ENCODE measurements at regions not wholly inside any gene's neighbourhood (a gene's known extent, or its start where the extent isn't known, plus 50 kb on each side); places are given as distances from the start of the nearest gene placed in this dataset.
"Not testable (repeated sequence)": the region's sequence is repeated elsewhere in the genome, so short reads cannot be mapped to it uniquely, and the experiment has no call there.

- no peak for DNase-seq (ENCODE audit: low spot score)
- in situ Hi-C loops (cut with HindIII; ENCODE audit: low sequenced_read_pairs), result no loop called here
Measured at GRCh38 chr2:153532140-153532539, 53.6 kb upstream of the RPRM start.

GRCh38 chr2:153533803-153534202 is 55.2 kb upstream of the RPRM start:
- DNase-seq (ENCODE audit: low spot score); in situ Hi-C loops (cut with HindIII; ENCODE audit: low sequenced_read_pairs): not testable (repeated sequence)

GRCh38 chr2:153534590-153534989 is 56.0 kb upstream of the RPRM start:
- in situ Hi-C loops (cut with HindIII; ENCODE audit: low sequenced_read_pairs); DNase-seq (ENCODE audit: low spot score): not testable (repeated sequence)

DNA sequence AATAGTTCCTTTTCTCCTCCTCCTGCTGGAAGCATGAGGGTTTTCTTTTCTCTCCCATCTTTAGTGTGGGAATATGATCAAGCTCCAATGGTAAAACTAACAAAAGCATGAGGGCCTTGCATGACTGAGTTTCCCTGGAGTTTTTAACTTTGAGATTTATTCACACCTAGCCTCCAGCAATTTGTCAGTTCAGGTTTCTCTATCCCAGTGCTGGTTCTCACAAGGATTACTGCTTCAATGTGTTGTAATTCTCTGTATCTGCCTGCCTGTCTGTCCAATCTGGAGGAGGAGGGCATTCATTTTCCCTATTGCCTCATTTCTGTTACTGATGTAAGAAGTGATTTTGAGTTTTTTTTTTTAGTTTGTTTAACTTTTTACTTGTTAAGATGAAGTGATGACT is 57.6 kb upstream of the RPRM start:
- DNase-seq (ENCODE audit: low spot score), result no peak
- in situ Hi-C loops (cut with HindIII; ENCODE audit: low sequenced_read_pairs), result no loop called here

- DNase-seq (ENCODE audit: low spot score); in situ Hi-C loops (cut with HindIII; ENCODE audit: low sequenced_read_pairs): not testable (repeated sequence)
Measured at GRCh38 chr2:153538102-153538501, 59.5 kb upstream of the RPRM start.

- DNase-seq (ENCODE audit: low spot score), result no peak
Measured at GRCh38 chr2:153543635-153544071, 65.1 kb upstream of the RPRM start.

GRCh38 chr2:153546358-153546757 is 67.8 kb upstream of the RPRM start:
- DNase-seq (ENCODE audit: low spot score), result no peak
- in situ Hi-C loops (cut with HindIII; ENCODE audit: low sequenced_read_pairs), result no loop called here

More at GRCh38 chr2:153543635-153544071, 65.1 kb upstream of the RPRM start:
- in situ Hi-C loops (cut with HindIII; ENCODE audit: low sequenced_read_pairs), result no loop called here

- in situ Hi-C loops (cut with HindIII; ENCODE audit: low sequenced_read_pairs), result no loop called here
- no peak for DNase-seq (ENCODE audit: low spot score)
Measured at GRCh38 chr2:153548536-153548935, 70.0 kb upstream of the RPRM start.

- in situ Hi-C loops (cut with HindIII; ENCODE audit: low sequenced_read_pairs), result no loop called here
- DNase-seq (ENCODE audit: low spot score), result no peak
Measured at GRCh38 chr2:153551698-153552097, 73.1 kb upstream of the RPRM start.

- DNase-seq (ENCODE audit: low spot score), result no peak
- in situ Hi-C loops (cut with HindIII; ENCODE audit: low sequenced_read_pairs), result no loop called here
Measured at GRCh38 chr2:153557211-153557610, 78.6 kb upstream of the RPRM start.

GRCh38 chr2:153557714-153558113 is 79.2 kb upstream of the RPRM start:
- in situ Hi-C loops (cut with HindIII; ENCODE audit: low sequenced_read_pairs), result no loop called here
- no peak for DNase-seq (ENCODE audit: low spot score)

GRCh38 chr2:153558247-153558646 is 79.7 kb upstream of the RPRM start:
- DNase-seq (ENCODE audit: low spot score), result no peak
- in situ Hi-C loops (cut with HindIII; ENCODE audit: low sequenced_read_pairs), result no loop called here

- in situ Hi-C loops (cut with HindIII; ENCODE audit: low sequenced_read_pairs), result no loop called here
- DNase-seq (ENCODE audit: low spot score), result no peak
Measured at GRCh38 chr2:153567367-153567766, 88.8 kb upstream of the RPRM start.

DNA sequence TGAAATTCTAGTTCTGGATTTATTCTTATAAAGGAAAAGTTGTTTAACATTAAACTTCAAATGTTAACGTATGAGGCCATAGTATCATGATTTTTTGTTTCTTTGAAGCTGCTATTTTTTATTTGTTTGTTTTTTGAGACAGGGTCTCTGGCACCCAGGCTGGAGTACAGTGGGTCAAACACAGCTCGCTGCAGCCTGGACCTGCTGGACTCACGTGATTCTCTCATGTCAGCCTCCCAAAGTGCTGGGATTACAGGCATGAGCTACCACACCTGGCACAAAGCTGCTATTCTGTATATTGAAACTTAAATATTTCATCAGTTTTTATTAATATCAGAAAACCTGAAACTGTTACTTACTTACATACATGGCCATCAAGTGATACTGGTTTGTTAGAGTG is 89.5 kb upstream of the RPRM start:
- in situ Hi-C loops (cut with HindIII; ENCODE audit: low sequenced_read_pairs), result no loop called here
- DNase-seq (ENCODE audit: low spot score), result no peak

DNA sequence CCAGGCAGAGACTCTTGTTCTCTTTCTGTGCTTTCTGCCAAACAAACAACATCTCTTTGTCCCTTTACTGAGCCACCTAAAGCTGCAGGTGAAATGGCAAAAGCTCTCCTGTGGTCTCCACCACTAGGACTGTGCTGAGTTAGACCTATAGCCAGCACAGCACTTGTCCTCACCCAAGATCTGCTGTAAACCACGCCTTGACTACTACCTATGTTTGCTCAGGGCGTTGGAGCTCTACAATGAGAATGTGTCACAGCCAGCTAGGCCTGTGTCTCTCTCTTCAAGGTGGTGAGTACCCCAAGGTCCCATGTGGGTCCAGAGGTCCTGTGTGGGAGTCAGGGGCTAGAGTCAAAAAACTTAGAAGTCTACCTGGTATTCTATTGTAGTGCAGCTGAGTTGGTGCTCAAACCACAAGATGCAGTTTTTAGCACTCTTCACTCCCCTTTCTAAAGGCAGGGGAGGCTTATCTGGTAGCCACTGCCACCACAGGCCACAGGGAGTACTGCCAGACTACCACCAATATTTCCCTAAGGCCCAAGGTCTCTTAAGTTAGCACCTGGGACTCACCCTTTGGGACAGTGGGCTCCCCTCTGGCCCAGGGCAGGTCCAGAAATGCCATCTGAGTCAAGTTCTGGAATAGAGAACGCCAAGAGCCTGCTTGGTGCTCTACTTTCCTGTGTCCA is 96.8 kb upstream of the RPRM start:
- DNase-seq (ENCODE audit: low spot score), result no peak
- in situ Hi-C loops (cut with HindIII; ENCODE audit: low sequenced_read_pairs), result no loop called here

- no peak for DNase-seq (ENCODE audit: low spot score)
- in situ Hi-C loops (cut with HindIII; ENCODE audit: low sequenced_read_pairs), result no loop called here
Measured at GRCh38 chr2:153584244-153584643, 105.7 kb upstream of the RPRM start.

DNA sequence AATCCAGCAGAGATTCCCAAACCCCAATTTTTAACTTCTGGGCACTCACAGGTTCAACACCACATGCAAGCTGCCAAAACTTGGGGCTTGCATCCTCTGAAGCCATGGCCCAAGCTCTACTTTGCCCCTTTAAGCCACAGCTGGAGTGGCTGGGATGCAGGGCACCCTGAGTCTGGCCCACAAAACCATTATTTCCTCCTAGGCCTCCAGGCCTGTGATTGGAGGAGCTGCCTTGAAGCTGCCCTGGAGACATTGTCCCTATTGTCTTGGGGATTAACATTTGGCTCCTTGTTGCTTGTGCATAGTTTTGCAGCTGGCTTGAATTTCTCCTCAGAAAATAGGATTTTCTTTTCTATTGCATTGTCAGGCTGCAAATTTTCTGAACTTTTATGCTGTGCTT is 109.8 kb upstream of the RPRM start:
- no peak for DNase-seq (ENCODE audit: low spot score)
- in situ Hi-C loops (cut with HindIII; ENCODE audit: low sequenced_read_pairs), result no loop called here

DNA sequence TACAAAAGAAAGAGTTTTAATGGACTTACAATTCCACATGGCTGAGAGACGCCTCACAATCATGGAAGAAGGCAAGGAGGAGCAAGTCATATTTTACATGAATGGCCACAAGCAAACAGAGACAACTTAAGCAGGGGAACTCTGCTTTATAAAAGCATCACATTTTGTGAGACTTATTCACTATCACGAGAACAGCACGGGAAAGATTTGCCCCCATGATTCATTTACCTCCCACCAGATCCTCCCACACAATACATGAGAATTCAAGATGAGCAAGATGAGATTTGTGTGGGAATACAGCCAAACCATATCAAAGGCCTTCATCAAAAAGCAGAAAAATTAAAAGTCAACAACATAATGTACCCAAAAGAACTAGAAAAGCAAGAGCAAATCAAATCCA is 111.0 kb upstream of the RPRM start:
- in situ Hi-C loops (cut with HindIII; ENCODE audit: low sequenced_read_pairs), result no loop called here
- DNase-seq (ENCODE audit: low spot score), result no peak

GRCh38 chr2:153593086-153593485 is 114.5 kb upstream of the RPRM start:
- DNase-seq (ENCODE audit: low spot score); in situ Hi-C loops (cut with HindIII; ENCODE audit: low sequenced_read_pairs): not testable (repeated sequence)

- in situ Hi-C loops (cut with HindIII; ENCODE audit: low sequenced_read_pairs), result no loop called here
- DNase-seq (ENCODE audit: low spot score), result no peak
Measured at GRCh38 chr2:153595939-153596338, 117.4 kb upstream of the RPRM start.

GRCh38 chr2:153601812-153602211 is 123.2 kb upstream of the RPRM start:
- no peak for DNase-seq (ENCODE audit: low spot score)
- in situ Hi-C loops (cut with HindIII; ENCODE audit: low sequenced_read_pairs), result no loop called here

Data from G401 (cell line).